ENCODE measurements at regions not wholly inside any gene's neighbourhood (a gene's known extent, or its start where the extent isn't known, plus 50 kb on each side); places are given as distances from the start of the nearest gene placed in this dataset.

DNA sequence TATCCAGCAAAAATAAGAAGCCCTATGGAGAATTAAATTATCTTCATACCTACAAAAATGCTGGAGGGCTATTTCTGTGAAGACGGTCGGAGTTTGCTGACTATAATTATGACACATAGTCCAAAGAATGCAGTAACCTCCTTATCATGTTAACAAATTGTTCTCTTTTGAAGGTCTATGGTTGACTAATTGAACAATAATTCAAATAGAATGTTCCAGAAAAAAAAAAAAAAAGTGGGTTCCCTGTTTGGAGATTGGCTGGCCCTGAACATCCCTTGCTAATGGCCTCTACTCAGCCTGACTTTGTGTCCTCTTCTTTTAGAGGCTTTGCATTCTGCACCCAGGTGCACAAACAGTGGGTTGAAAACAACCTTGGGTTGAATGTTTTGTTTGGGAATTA lies 82.8 kb upstream of the CCBE1 start:
- no peak for TF ChIP-seq GATA2 (IDR thresholded peaks at IDR 0.05; ENCODE audit: low read depth, low read length)
- TF ChIP-seq GATA3 (IDR thresholded peaks at IDR 0.05; ENCODE audit: low read depth, low read length): no peak

DNA sequence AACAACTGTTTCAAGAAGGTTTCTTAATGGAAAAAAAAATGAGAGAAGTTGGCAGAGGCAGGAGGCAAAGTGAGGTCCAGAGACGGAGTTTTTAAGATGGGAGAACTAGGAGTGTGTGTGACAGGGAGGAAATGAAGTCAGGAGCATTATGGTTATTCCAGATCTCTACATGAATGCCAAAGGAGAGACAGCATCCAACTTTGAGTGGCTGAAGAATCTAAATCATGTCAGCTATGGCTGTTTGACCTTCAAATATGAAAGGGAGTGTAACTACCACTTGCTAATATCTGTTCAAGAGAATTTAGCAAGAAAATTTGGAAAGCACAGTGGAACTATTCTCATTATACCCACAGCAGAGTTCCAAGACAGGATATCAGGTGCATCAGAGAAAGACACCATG lies 81.2 kb upstream of the CCBE1 start:
- TF ChIP-seq GATA3 (IDR thresholded peaks at IDR 0.05; ENCODE audit: low read depth, low read length): no peak
- no peak for TF ChIP-seq GATA2 (IDR thresholded peaks at IDR 0.05; ENCODE audit: low read depth, low read length)

DNA sequence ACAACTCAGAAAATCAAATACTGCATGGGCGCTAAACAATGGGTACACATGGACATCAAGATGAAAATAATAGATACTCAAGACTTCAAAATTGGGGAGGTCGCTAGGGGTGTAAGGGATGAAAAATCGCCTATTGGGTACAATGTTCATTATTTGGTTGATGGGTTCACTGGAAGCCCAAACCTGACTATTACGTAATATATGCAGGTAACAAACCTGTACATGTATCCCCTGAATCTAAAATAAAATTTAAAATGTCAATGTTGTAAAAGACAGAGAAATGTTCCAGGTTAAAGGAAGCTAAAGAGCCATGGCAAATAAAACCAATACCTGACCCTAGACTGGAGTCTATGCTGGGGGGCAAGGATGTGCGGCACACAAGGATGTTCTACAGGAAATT lies 80.4 kb upstream of the CCBE1 start:
- TF ChIP-seq GATA3 (IDR thresholded peaks at IDR 0.05; ENCODE audit: low read depth, low read length) (no peak), GATA2 (IDR thresholded peaks at IDR 0.05; ENCODE audit: low read depth, low read length) (no peak)

DNA sequence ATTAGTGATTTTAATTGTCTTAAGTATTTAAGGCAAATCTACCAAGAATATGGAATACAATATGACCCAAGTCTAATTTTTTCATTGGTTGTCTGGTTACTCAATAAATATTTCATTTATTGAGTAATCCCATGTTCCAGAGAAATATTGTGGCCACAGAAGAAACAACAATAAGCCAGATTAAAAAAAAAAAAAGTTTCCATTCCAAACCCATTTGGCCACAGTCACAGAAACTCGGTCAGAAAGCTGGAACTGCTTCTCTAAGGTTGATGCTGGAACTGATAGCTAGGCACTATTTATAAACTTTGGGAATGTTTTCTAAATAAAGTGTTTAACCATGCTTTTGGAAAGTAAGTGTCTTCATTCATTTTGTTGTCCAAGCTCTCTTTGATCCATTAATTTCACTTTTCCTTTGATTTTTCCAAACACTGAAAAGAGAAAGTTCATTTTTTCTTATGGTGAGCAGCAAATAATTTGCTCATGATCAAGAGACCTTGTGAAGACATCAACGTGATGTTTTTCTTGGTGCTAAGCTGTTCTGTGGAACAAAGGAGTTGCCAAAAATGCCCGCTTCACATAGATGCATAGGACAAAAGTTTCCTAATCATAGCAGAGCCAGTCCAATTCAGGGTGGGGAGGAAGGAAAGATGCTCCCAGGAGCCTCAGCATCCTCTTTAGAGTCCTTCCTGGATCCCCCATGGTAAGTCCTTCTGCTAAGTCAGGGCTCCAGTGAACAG lies 72.1 kb upstream of the CCBE1 start:
- TF ChIP-seq GATA2 (IDR thresholded peaks at IDR 0.05; ENCODE audit: low read depth, low read length) (no peak), GATA3 (IDR thresholded peaks at IDR 0.05; ENCODE audit: low read depth, low read length) (no peak)

DNA sequence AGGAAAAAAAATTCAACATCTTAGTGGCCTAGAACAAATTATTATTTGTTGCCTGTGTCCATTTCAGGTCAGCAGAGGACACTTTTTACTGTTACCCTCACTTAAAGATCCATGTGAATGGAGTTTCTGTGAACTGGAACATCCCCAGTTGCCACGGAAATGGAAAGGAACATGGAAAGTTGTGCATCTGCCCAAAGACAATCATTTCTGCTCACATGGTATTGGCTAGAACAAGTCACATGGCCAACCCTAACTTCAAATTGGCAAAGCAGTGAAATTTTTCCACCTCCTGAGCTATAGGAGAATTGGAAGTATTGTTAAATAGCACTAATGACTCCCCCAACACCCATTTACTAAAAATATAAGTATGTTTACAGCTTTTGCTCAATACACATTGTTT lies 71.2 kb upstream of the CCBE1 start:
- TF ChIP-seq GATA3 (IDR thresholded peaks at IDR 0.05; ENCODE audit: low read depth, low read length): no peak; the same call in 1 of the 2 replicates
- no peak for TF ChIP-seq GATA2 (IDR thresholded peaks at IDR 0.05; ENCODE audit: low read depth, low read length)

DNA sequence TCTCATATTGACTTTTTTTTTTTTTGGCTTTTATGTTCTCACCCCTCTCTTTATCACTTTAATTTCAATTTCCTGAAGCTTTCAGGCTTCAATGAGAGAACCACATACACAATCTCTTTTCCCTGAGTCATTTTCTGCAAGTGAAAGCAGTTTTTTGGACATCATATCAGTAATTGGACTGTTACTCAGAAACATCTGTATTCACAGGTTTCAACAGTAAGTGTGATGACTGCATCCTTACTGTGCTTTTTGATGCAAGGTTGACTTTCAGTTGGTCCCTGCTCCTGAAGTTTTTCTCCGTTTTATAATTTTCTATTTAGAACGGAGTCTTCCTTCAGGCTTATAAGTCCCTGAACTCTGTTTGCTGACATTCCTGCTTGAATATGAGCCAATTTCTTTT lies 70.5 kb upstream of the CCBE1 start:
- TF ChIP-seq GATA2 (IDR thresholded peaks at IDR 0.05; ENCODE audit: low read depth, low read length) (no peak), GATA3 (IDR thresholded peaks at IDR 0.05; ENCODE audit: low read depth, low read length) (no peak)

DNA sequence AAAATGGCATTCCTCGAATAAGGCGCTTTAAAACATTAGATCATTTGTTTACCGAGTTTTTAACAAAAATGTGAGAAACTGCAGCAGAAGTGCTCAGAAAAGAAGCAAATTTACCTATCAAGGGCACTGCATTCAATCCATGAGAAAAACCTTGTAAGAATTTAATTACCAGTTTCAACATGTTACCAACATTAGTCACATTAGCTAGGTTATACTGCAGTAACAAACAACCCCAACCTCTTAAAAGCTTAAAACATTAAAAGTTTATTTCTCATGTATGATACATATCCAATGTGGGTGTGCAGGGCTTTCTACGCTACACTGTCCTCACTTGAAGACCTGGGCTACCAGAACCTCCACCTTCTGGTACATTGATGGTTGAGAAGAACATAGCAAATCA lies 68.1 kb upstream of the CCBE1 start:
- TF ChIP-seq GATA2 (IDR thresholded peaks at IDR 0.05; ENCODE audit: low read depth, low read length) (no peak), GATA3 (IDR thresholded peaks at IDR 0.05; ENCODE audit: low read depth, low read length) (no peak)

DNA sequence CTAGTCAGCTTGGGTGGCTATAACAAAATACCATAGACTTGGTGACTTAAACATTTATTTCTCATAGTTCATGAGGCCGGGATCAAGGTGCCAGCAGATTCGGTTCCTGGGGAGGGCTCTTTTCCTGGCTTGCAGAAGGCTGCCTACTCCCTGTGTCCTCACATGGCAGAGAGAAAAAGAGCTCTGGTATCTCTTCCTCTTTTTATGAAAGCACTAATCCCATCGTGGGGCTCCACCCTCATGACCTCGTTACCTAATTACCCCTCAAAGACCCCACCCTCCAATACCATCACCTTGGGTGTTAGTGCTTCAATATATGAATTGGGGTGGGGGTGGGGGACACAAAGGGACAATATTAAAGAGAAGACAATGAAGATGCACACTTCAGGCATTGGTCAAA lies 67.1 kb upstream of the CCBE1 start:
- TF ChIP-seq GATA2 (IDR thresholded peaks at IDR 0.05; ENCODE audit: low read depth, low read length) (no peak), GATA3 (IDR thresholded peaks at IDR 0.05; ENCODE audit: low read depth, low read length) (no peak)

DNA sequence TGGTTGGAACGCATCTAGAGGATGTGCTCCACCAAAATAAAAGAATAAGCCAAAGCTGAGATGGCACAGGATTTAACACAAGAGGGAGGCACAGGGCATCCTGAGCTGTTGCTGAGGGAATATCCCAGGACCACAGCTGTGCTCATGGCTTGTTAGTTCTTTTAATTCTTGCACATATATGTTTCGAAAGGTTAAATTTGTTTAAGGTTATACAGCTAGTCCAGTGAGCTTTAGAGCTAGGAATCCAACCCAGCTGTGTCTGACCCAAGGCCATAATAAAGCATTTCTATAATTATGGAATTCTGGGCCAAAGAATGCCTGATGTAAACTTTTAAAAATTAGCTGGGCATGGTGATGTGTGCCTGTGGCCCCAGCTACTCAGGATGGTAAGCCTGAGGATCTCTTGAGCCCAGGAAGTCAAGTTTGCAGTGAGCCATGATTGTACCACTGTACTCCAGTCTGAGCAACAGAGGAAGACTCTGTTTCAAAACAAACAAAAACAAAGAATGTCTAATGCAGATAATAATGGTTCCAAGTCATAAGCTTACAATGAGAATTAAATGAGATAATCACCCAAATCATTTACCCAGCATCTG lies 66.4 kb upstream of the CCBE1 start:
- TF ChIP-seq GATA3 (IDR thresholded peaks at IDR 0.05; ENCODE audit: low read depth, low read length) (no peak), GATA2 (IDR thresholded peaks at IDR 0.05; ENCODE audit: low read depth, low read length) (no peak)

DNA sequence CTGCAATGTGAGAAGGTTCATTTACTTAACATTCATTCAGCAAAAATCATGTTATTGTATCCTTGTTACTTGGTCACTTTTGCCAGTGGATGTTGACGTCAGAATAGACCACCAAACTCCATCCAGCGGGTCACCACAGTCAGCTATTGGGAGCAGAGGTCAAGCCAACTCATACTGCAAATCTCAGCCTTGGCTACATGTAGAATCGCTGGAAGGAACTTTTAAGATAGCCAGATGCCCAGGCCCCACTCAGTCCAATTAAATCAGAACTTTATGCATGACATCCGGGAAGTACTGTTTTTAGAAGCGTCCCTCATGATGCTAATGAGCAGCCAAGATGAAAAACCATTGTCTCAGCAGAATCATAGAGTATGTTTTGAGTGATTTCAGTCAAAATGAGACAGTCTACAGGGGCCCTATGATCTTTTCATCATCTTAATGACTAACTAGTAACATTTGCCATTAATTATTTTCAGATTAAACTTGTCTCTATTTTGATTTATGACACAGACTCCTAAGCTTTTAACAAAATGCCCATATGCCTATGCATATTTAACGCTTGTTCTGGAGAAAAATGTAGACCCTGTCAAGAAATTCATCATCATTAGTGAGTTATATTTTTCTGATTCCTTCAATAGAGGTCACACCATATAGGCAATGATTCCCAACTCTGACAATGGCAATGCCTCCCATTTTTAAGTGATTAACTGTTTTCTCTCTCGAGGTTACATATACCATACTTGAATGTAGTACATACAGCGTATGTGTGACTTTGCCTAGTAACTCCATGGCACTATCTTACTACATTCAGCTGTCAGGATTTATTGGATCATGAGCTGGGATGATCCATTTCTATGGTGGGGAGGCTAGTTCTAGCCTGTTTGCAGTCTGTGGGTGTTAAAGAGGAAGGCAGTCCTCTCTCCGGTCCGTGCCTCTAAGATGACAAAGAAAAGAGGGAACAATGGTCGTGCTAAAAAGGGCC lies 63.7 kb upstream of the CCBE1 start:
- TF ChIP-seq GATA2 (IDR thresholded peaks at IDR 0.05; ENCODE audit: low read depth, low read length) (no peak), GATA3 (IDR thresholded peaks at IDR 0.05; ENCODE audit: low read depth, low read length) (no peak)

DNA sequence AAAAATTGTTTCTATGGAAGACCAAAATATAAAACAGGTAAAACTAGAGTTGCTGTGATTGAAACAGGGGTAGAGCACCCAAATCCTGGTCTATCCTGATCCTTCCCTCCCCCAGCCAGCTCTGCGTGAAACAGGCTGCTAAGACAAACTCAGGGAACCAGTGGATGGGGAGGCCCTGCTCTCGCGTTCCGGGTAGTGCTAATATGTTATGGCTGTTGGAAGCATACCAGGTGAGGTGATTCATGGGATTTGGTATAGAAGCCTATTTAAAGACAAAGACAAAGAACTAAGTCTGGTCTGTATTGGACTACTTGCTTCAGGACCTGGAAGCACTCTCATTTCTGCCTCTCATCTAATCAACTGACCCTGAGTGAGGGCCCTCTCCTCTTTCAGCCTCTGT lies 63.0 kb upstream of the CCBE1 start:
- TF ChIP-seq GATA2 (IDR thresholded peaks at IDR 0.05; ENCODE audit: low read depth, low read length): no peak
- TF ChIP-seq GATA3 (IDR thresholded peaks at IDR 0.05; ENCODE audit: low read depth, low read length): no peak

DNA sequence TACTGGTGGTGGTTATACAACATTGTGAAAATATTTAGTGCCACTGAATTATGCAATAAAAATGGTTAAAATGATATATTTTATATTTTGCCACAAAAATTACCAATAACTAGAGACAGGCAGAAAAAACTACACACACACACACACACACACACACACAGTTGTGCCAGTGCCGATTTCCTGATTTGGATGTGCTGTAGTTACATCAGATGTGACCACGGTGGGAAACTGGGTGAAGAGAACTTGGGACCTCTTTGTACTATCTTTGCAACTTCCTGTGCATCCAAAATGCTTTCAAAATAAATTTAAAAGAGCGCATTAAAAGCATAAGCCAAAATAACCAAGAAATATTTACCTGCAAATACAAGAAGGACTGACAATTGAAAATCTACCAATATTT lies 61.6 kb upstream of the CCBE1 start:
- no peak for TF ChIP-seq GATA2 (IDR thresholded peaks at IDR 0.05; ENCODE audit: low read depth, low read length)
- TF ChIP-seq GATA3 (IDR thresholded peaks at IDR 0.05; ENCODE audit: low read depth, low read length): no peak

DNA sequence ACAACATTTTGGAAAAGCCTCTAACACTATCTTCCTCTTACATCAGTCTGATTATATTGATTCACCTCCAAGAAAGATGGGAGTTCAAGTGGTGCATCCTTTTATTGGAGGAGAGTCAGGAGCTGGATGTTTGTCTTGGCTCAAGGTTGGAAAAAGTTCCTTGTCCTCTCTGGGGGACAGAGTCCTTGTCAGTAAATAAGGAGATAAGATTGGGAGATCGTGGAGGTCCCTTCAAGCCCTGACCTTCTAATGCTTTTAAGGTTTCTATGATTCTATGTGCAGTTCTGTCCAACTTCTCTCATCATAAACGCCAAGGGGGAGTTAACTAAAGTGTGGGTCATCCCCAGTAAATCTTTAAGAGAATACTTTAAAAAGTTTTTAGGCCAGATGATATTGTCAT lies 60.9 kb upstream of the CCBE1 start:
- no peak for TF ChIP-seq GATA3 (IDR thresholded peaks at IDR 0.05; ENCODE audit: low read depth, low read length)
- TF ChIP-seq GATA2 (IDR thresholded peaks at IDR 0.05; ENCODE audit: low read depth, low read length): no peak

DNA sequence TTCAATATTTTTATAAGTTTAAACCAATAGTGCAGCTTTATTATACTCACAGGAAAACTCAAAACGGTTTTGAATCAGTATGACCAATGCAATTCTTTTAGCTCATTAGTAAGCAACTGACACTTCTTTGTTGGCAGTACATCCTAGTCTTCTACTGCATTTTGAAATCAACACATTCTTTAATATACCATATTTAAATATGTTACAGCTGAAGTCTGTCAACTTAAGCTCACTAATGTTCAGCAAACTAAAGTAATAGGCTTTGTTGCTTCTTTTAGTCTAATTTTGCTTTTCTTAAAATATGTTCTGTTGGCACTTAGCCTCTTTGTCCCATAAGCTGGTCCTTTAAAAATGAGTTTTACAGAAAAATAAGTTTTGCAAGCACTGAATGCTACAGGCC lies 55.4 kb upstream of the CCBE1 start:
- TF ChIP-seq GATA2 (IDR thresholded peaks at IDR 0.05; ENCODE audit: low read depth, low read length) (no peak), GATA3 (IDR thresholded peaks at IDR 0.05; ENCODE audit: low read depth, low read length) (no peak)
